Endothelial cell of umbilical vein (primary cell): ENCODE measurements at regions not wholly inside any gene's neighbourhood (a gene's known extent, or its start where the extent isn't known, plus 50 kb on each side); places are given as distances from the start of the nearest gene placed in this dataset.

ENCODE experiments used
- EZH2 ChIP-seq: IDR thresholded peaks from 2 replicates; pipeline ENCODE4 v1.6.1; 2012; ENCODE audit warnings: borderline replicate concordance, low read depth, mild to moderate bottlenecking, moderate library complexity, low read length, inconsistent platforms; ENCODE audit not compliant: severe bottlenecking
- FOS ChIP-seq: IDR thresholded peaks from 2 replicates; pipeline ENCODE4 v1.6.1; 2011; ENCODE audit warnings: mild to moderate bottlenecking, low read length, moderate library complexity, borderline replicate concordance; ENCODE audit not compliant: insufficient read depth
- GATA2 ChIP-seq: IDR thresholded peaks from 2 replicates; pipeline ENCODE4 v1.7.0; 2011; ENCODE audit warnings: low read depth, mild to moderate bottlenecking, moderate library complexity, mixed read lengths, low read length; ENCODE audit not compliant: insufficient read length, insufficient read depth
- MYC ChIP-seq: IDR thresholded peaks from one replicate; pipeline ENCODE4 v1.6.1; 2011; ENCODE audit warnings: mild to moderate bottlenecking, low read depth, low read length
- POLR2A ChIP-seq: IDR thresholded peaks from 2 replicates; pipeline ENCODE4 v1.6.1; 2012; ENCODE audit warnings: low read depth, mild to moderate bottlenecking, control low read depth, low read length
- POLR2AphosphoS5 ChIP-seq: IDR thresholded peaks from 2 replicates; pipeline ENCODE4 v1.6.1; 2012; ENCODE audit warnings: low read depth, mild to moderate bottlenecking, control low read depth, low read length, moderate library complexity; ENCODE audit not compliant: insufficient read depth
- TF ChIP-seq, protein P1 (sequence below), 2 donors: IDR thresholded peaks; 1 replicate in 1 of 2; 2 replicates in 1 of 2; pipeline ENCODE4 v1.5.1; 2011; ENCODE audit warnings: low read length in 2 of 2, mild to moderate bottlenecking in 2 of 2, moderate library complexity in 2 of 2, control low read depth in 1 of 2, inconsistent platforms in 1 of 2, low read depth in 1 of 2; ENCODE audit not compliant: insufficient read depth in 1 of 2; ENCODE audit errors: extremely low read depth in 1 of 2
- TF ChIP-seq, protein P2 (sequence below): IDR thresholded peaks from 2 replicates; pipeline ENCODE4 v1.6.1; 2011; ENCODE audit not compliant: insufficient read depth, insufficient read length

DNA sequence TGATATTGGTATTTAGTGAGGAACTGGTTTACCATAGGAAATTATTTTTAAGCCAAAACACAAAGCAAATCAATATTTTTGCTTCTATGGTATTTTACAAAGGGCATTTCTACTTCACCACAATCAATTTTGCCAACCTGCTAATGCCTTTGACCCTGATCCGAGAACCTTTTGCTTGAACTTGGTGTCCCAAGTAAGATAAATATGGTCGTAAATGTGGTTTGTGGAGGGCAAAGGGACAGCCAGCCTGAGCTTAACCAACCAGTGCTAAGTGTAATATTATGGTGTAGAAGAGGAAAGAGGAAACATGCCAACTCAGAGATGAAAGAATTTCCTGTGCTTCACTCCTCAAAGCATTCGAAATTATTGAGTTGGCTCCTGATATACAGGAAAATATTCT, 148.4 kb downstream of the C3orf38 start:
- TF ChIP-seq, protein P1, sequence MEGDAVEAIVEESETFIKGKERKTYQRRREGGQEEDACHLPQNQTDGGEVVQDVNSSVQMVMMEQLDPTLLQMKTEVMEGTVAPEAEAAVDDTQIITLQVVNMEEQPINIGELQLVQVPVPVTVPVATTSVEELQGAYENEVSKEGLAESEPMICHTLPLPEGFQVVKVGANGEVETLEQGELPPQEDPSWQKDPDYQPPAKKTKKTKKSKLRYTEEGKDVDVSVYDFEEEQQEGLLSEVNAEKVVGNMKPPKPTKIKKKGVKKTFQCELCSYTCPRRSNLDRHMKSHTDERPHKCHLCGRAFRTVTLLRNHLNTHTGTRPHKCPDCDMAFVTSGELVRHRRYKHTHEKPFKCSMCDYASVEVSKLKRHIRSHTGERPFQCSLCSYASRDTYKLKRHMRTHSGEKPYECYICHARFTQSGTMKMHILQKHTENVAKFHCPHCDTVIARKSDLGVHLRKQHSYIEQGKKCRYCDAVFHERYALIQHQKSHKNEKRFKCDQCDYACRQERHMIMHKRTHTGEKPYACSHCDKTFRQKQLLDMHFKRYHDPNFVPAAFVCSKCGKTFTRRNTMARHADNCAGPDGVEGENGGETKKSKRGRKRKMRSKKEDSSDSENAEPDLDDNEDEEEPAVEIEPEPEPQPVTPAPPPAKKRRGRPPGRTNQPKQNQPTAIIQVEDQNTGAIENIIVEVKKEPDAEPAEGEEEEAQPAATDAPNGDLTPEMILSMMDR (IDR thresholded peaks at IDR 0.05; ENCODE audit: extremely low read depth in 1 of 2, insufficient read depth in 1 of 2, low read depth in 1 of 2, low read length in 2 of 2): no peak
- TF ChIP-seq GATA2 (no peak), EZH2 (no peak), POLR2A (no peak), POLR2AphosphoS5 (no peak), MYC (no peak), FOS (no peak)
- TF ChIP-seq, protein P2, sequence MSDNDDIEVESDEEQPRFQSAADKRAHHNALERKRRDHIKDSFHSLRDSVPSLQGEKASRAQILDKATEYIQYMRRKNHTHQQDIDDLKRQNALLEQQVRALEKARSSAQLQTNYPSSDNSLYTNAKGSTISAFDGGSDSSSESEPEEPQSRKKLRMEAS: no peak
